Sigmoid colon (tissue), 4 donors: ENCODE measurements at regions not wholly inside any gene's neighbourhood (a gene's known extent, or its start where the extent isn't known, plus 50 kb on each side); places are given as distances from the start of the nearest gene placed in this dataset.

ENCODE experiments used
- EP300 ChIP-seq, 4 donors: sonication (generic); formaldehyde crosslinking; IDR thresholded peaks; one replicate each; pipeline ENCODE4 v1.6.1; 2017; ENCODE audit warnings: antibody characterized with exemption in 4 of 4
- POLR2A ChIP-seq, 2 donors: fragments of 450-650 bp; IDR thresholded peaks; one replicate each; pipeline ENCODE4 v1.6.1; 2016; ENCODE audit warnings: antibody characterized with exemption in 2 of 2, mild to moderate bottlenecking in 2 of 2, moderate library complexity in 2 of 2
- POLR2AphosphoS5 ChIP-seq, 4 donors: sonication (generic); formaldehyde crosslinking; IDR thresholded peaks; one replicate each; pipeline ENCODE4 v1.6.1; 2017; ENCODE audit warnings: antibody characterized with exemption in 4 of 4
- TF ChIP-seq, protein P1 (sequence below), 4 experiments: fragments of 450-650 bp in 3 of 4; fragments of 200-600 bp in 1 of 4; IDR thresholded peaks; one replicate each; pipeline ENCODE4 v1.5.1; 2016 to 2019; ENCODE audit warnings: antibody characterized with exemption in 4 of 4, mild to moderate bottlenecking in 3 of 4, moderate library complexity in 2 of 4

GRCh38 chr13:63567031-63567430 lies 2151.4 kb upstream of the PCDH20 start:
- TF ChIP-seq, protein P1, sequence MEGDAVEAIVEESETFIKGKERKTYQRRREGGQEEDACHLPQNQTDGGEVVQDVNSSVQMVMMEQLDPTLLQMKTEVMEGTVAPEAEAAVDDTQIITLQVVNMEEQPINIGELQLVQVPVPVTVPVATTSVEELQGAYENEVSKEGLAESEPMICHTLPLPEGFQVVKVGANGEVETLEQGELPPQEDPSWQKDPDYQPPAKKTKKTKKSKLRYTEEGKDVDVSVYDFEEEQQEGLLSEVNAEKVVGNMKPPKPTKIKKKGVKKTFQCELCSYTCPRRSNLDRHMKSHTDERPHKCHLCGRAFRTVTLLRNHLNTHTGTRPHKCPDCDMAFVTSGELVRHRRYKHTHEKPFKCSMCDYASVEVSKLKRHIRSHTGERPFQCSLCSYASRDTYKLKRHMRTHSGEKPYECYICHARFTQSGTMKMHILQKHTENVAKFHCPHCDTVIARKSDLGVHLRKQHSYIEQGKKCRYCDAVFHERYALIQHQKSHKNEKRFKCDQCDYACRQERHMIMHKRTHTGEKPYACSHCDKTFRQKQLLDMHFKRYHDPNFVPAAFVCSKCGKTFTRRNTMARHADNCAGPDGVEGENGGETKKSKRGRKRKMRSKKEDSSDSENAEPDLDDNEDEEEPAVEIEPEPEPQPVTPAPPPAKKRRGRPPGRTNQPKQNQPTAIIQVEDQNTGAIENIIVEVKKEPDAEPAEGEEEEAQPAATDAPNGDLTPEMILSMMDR (IDR thresholded peaks at IDR 0.05), result no peak
- TF ChIP-seq EP300 (IDR thresholded peaks at IDR 0.05) (no peak), POLR2AphosphoS5 (IDR thresholded peaks at IDR 0.05) (no peak), POLR2A (IDR thresholded peaks at IDR 0.05) (no peak)
